Right lobe of liver (tissue), 6 donors: ENCODE measurements at regions not wholly inside any gene's neighbourhood (a gene's known extent, or its start where the extent isn't known, plus 50 kb on each side); places are given as distances from the start of the nearest gene placed in this dataset.

Source experiments
- ATAC-seq, 4 donors: fragments of 200-7000 bp; cut with Tn5 transposase; one replicate each; pipeline ENCODE4 v1.9.1; 2020; ENCODE audit warnings: mild to moderate bottlenecking in 4 of 4, moderate library complexity in 4 of 4
- DNase-seq, 3 donors: peaks; one replicate each; pipeline ENCODE4 v3.0.0-alpha.2; 2020
- H3K27ac ChIP-seq, 3 donors: fragments of 200-600 bp; one replicate each; pipeline ENCODE4 v1.8.0; 2022
- H3K27me3 ChIP-seq, 2 donors: fragments of 200-600 bp; one replicate each; pipeline ENCODE4 v1.8.0; 2022
- H3K36me3 ChIP-seq, 4 donors: fragments of 200-600 bp; sonication (generic) in 1 of 4; one replicate each; pipeline versions ENCODE4 v1.5.1 to v1.8.0; 2017 to 2022; ENCODE audit warnings: control low read depth in 1 of 4
- H3K4me1 ChIP-seq, 4 donors: fragments of 200-600 bp; sonication (generic) in 1 of 4; one replicate each; pipeline versions ENCODE4 v1.5.1 to v1.8.0; 2017 to 2022; ENCODE audit warnings: control low read depth in 1 of 4
- H3K4me3 ChIP-seq, 3 donors: fragments of 200-600 bp; one replicate each; pipeline ENCODE4 v1.8.0; 2022
- H3K9me3 ChIP-seq, 4 donors: fragments of 200-600 bp; sonication (generic) in 1 of 4; one replicate each; pipeline versions ENCODE4 v1.5.1 to v1.8.0; 2017 to 2022; ENCODE audit warnings: control low read depth in 1 of 4
- POLR2A ChIP-seq: fragments of 450-650 bp; IDR thresholded peaks from one replicate; pipeline ENCODE4 v1.6.1; 2017; ENCODE audit warnings: antibody characterized with exemption, mild to moderate bottlenecking
- WGBS: methylation state at CpG from one replicate; pipeline ENCODE4 v1.1.6; 2018; ENCODE audit warnings: low coverage, low lambda C conversion rate; ENCODE audit not compliant: insufficient coverage; ENCODE audit errors: missing lambda C conversion rate; 5-methylcytosine and 5-hydroxymethylcytosine counted together
- intact Hi-C, 2 donors: fragments of 100-400 bp; cut with DNase I; formaldehyde crosslinking; loops; one replicate each; pipeline versions ENCODE4 v1.11.2 to v1.14.1; 2022
- TF ChIP-seq, protein P1 (sequence below), 4 donors: fragments of 200-600 bp in 3 of 4; fragments of 450-650 bp in 1 of 4; IDR thresholded peaks; one replicate each; pipeline versions ENCODE4 v1.5.1 to v1.8.0; 2016 to 2022; ENCODE audit warnings: antibody characterized with exemption in 4 of 4, mild to moderate bottlenecking in 2 of 4
- donor health status: DM: no; HTN: yes; CAD: no.
- donor health status: DM: no; HTN: no; CAD: no.
- donor health status: DM: no; HTN: no; CAD: no.
- donor health status: DM: no; HTN: yes; CAD: no.
- donor health status: DM: no; HTN: yes; CAD: no.

DNA sequence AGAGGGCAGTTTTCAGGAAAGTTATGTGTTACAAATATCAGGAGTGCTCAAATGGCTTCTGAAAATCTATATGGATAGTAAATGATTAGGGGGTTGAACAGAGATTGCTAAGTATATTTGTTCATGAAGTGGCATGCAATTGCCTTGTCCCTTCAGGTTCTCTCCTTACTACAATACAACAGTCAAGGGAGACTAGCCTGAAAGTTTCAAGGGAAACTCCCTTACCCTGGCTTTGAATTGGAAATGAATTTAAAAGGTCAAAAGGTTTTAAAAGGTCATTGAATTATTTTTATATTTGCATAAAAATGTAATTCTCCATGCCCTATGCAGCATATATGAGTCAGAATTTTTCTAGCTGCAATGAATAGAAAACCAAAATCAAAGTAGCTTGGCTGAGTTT is 253.1 kb upstream of the SYT1 start:
- no peak for DNase-seq
- H3K9me3 ChIP-seq, result no peaks in the 10 kb centered on the region
- H3K36me3 ChIP-seq, result no peaks in the 10 kb centered on the region
- intact Hi-C loops, result no loop called here
- no peak overlapping the region for H3K27ac ChIP-seq
- H3K4me1 ChIP-seq, result no peaks in the 10 kb centered on the region
- ATAC-seq, result no peak
- TF ChIP-seq, protein P1, sequence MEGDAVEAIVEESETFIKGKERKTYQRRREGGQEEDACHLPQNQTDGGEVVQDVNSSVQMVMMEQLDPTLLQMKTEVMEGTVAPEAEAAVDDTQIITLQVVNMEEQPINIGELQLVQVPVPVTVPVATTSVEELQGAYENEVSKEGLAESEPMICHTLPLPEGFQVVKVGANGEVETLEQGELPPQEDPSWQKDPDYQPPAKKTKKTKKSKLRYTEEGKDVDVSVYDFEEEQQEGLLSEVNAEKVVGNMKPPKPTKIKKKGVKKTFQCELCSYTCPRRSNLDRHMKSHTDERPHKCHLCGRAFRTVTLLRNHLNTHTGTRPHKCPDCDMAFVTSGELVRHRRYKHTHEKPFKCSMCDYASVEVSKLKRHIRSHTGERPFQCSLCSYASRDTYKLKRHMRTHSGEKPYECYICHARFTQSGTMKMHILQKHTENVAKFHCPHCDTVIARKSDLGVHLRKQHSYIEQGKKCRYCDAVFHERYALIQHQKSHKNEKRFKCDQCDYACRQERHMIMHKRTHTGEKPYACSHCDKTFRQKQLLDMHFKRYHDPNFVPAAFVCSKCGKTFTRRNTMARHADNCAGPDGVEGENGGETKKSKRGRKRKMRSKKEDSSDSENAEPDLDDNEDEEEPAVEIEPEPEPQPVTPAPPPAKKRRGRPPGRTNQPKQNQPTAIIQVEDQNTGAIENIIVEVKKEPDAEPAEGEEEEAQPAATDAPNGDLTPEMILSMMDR (IDR thresholded peaks at IDR 0.05), result no peak
- no peak for TF ChIP-seq POLR2A
- H3K27me3 ChIP-seq, result no peaks in the 10 kb centered on the region
- no peak overlapping the region for H3K4me3 ChIP-seq

DNA sequence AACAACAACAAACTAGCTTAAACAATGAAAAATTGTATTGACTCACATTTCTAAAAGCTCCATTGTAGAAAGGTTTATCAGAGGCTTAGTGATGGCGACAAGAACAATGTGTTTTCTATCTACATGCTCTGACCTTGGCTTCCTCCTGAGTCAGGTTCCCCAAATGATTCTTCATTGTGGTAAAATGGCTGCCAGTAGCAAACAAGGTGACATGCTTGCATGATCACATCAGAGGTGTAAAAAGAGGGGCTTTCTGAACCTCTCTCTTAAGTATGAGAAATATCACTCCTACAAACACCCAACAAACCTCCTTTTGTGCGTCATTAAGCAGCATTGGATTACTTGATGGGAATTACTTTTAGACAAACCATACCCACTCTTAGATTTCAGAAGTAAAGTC is 252.4 kb upstream of the SYT1 start:
- intact Hi-C loops, result no loop called here
- no peak for TF ChIP-seq POLR2A
- TF ChIP-seq, protein P1 (IDR thresholded peaks at IDR 0.05), result no peak
- WGBS, result 64% methylated on average over 2 of the region's 2 CpGs
- no peak for ATAC-seq
- Histone ChIP-seq H3K27me3 (no peaks in the 10 kb centered on the region), H3K9me3 (no peaks in the 10 kb centered on the region), H3K36me3 (no peaks in the 10 kb centered on the region), H3K27ac (no peak overlapping the region), H3K4me3 (no peak overlapping the region), H3K4me1 (no peaks in the 10 kb centered on the region)
- no peak for DNase-seq

DNA sequence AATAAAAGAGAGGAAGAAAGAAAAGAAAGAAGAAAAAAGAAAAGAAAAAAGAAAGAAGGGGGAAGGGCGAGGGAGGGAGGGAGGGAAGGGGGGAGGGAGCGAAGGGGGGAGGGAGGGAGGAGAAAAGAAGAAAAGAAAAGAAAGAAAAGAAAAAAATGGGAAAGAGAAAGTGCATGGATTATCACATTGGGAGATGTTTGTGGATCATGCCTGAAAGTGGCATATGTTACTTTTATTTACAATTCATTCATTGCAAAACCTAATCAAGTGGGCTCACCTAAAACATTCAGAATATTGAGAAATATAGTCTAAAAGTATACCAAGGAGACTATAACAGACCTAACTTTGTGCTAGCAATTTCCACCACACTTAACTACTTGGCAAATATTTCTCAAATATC is 246.9 kb upstream of the SYT1 start:
- DNase-seq, result no peak
- no peak for ATAC-seq
- TF ChIP-seq, protein P1 (IDR thresholded peaks at IDR 0.05), result no peak
- no peak for TF ChIP-seq POLR2A
- H3K36me3 ChIP-seq, result no peaks in the 10 kb centered on the region
- WGBS, result 56% methylated on average over 2 of the region's 2 CpGs
- H3K4me3 ChIP-seq, result no peak overlapping the region
- intact Hi-C loops, result no loop called here
- H3K4me1 ChIP-seq, result no peaks in the 10 kb centered on the region
- H3K27me3 ChIP-seq, result no peaks in the 10 kb centered on the region
- H3K27ac ChIP-seq, result no peak overlapping the region
- H3K9me3 ChIP-seq, result no peaks in the 10 kb centered on the region

DNA sequence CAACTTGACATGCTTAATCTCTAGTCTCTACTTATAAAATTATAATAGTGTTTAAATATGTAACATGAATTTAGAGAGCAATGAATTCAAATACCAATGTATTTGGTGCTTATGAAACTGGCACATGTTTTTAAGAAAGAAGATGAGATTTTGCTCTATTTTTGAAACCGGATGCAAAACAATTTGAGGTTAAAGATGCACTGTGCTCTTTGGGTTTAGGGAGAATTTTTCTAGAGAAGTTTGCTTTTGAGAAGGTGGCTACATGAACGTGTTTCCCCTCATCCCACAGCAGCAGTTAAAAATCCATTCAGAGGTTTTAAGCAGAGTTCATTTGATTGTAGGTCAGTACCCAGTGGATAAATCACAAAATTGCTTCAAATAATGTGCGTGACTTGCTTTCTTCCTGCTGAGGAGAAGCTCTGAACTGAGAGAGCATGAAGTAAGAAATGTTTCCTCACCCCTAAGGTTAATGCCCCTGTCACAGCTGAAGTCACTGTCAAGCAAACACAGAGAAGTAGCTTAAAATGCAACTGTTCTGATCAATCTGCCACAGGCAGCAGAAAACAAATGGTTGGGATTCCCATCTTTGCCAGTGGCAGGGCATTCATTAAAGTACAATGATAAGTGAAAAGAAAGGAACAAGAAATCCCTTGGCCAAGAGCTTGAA is 241.9 kb upstream of the SYT1 start:
- 54% methylated on average over 3 of the region's 3 CpGs for WGBS
- no peaks in the 10 kb centered on the region for H3K36me3 ChIP-seq
- H3K27ac ChIP-seq, result no peak overlapping the region
- intact Hi-C loops, result no loop called here
- H3K4me1 ChIP-seq, result no peaks in the 10 kb centered on the region
- DNase-seq (no peak), ATAC-seq (no peak)
- H3K27me3 ChIP-seq, result no peaks in the 10 kb centered on the region
- H3K4me3 ChIP-seq, result no peak overlapping the region
- H3K9me3 ChIP-seq, result no peaks in the 10 kb centered on the region
- no peak for TF ChIP-seq POLR2A
- TF ChIP-seq, protein P1 (IDR thresholded peaks at IDR 0.05), result no peak
